ENCODE measurements at regions not wholly inside any gene's neighbourhood (a gene's known extent, or its start where the extent isn't known, plus 50 kb on each side); places are given as distances from the start of the nearest gene placed in this dataset.

GRCh38 chr1:67991546-67991945 is 58.9 kb downstream of the DIRAS3 start:
- H3K27me3 ChIP-seq (ENCODE audit: insufficient read depth, low read length), result no peaks in the 10 kb centered on the region
- no peak overlapping the region for H3K4me2 ChIP-seq (ENCODE audit: low read length)
- no CpG with 5 or more reads among the region's 5 CpGs for WGBS (ENCODE audit: extremely low coverage, insufficient coverage, insufficient read length)
- no peaks in the 10 kb centered on the region for H3K79me1 ChIP-seq (ENCODE audit: low read length)
- H2BK12ac ChIP-seq (ENCODE audit: low read length), result no peak overlapping the region
- H3K79me2 ChIP-seq (ENCODE audit: control insufficient read depth, insufficient read depth, low read length, poor library complexity), result no peaks in the 10 kb centered on the region
- H3K14ac ChIP-seq (ENCODE audit: low read length), result no peak overlapping the region
- no peak overlapping the region for H3K23ac ChIP-seq (ENCODE audit: low read length)
- no peaks in the 10 kb centered on the region for H3K36me3 ChIP-seq (ENCODE audit: control insufficient read depth in 1 of 2, insufficient read depth in 2 of 2, low read length in 2 of 2)
- no peaks in the 10 kb centered on the region for H3K9me3 ChIP-seq (ENCODE audit: insufficient read depth, low read depth, low read length)
- H3K18ac ChIP-seq (ENCODE audit: low read length), result no peak overlapping the region
- H3K9ac ChIP-seq (ENCODE audit: low read length), result no peak overlapping the region
- H3K27ac ChIP-seq (ENCODE audit: low read depth, low read length), result no peak overlapping the region
- H4K91ac ChIP-seq (ENCODE audit: low read depth, low read length), result no peak overlapping the region
- DNase-seq, result peak in 1 of 2 donors; percentile 13
- no peak overlapping the region for H2BK120ac ChIP-seq (ENCODE audit: insufficient read depth, low read length, poor library complexity)
- no peak overlapping the region for H2BK5ac ChIP-seq (ENCODE audit: low read depth, low read length, poor library complexity)
- no peak overlapping the region for H2AFZ ChIP-seq (ENCODE audit: insufficient read depth, low read length, poor library complexity)
- no peak overlapping the region for H3K4me3 ChIP-seq (ENCODE audit: low read depth, low read length)
- H3K4ac ChIP-seq (ENCODE audit: low read depth, low read length), result no peak overlapping the region
- no peak overlapping the region for H2AK5ac ChIP-seq (ENCODE audit: low read length)
- no peak overlapping the region for H4K8ac ChIP-seq (ENCODE audit: low read depth, low read length)
- no peaks in the 10 kb centered on the region for H3K4me1 ChIP-seq (ENCODE audit: control insufficient read depth in 1 of 2, insufficient read depth in 2 of 2, low read length in 2 of 2)
- no peak overlapping the region for H4K12ac ChIP-seq (ENCODE audit: low read depth, low read length)

GRCh38 chr1:67988066-67988465 is 62.4 kb downstream of the DIRAS3 start:
- no peaks in the 10 kb centered on the region for H3K4me1 ChIP-seq (ENCODE audit: control insufficient read depth in 1 of 2, insufficient read depth in 2 of 2, low read length in 2 of 2)
- no peak overlapping the region for H2AFZ ChIP-seq (ENCODE audit: insufficient read depth, low read length, poor library complexity)
- H3K4ac ChIP-seq (ENCODE audit: low read depth, low read length), result no peak overlapping the region
- no peak overlapping the region for H3K27ac ChIP-seq (ENCODE audit: low read depth, low read length)
- H2AK5ac ChIP-seq (ENCODE audit: low read length), result no peak overlapping the region
- no peaks in the 10 kb centered on the region for H3K36me3 ChIP-seq (ENCODE audit: control insufficient read depth in 1 of 2, insufficient read depth in 2 of 2, low read length in 2 of 2)
- no peak overlapping the region for H2BK12ac ChIP-seq (ENCODE audit: low read length)
- H3K4me3 ChIP-seq (ENCODE audit: low read depth, low read length), result no peak overlapping the region
- H4K8ac ChIP-seq (ENCODE audit: low read depth, low read length), result no peak overlapping the region
- no peak overlapping the region for H4K12ac ChIP-seq (ENCODE audit: low read depth, low read length)
- no peak overlapping the region for H3K23ac ChIP-seq (ENCODE audit: low read length)
- H3K79me1 ChIP-seq (ENCODE audit: low read length), result no peaks in the 10 kb centered on the region
- H3K18ac ChIP-seq (ENCODE audit: low read length), result no peak overlapping the region
- H4K91ac ChIP-seq (ENCODE audit: low read depth, low read length), result no peak overlapping the region
- H2BK120ac ChIP-seq (ENCODE audit: insufficient read depth, low read length, poor library complexity), result no peak overlapping the region
- H3K9me3 ChIP-seq (ENCODE audit: insufficient read depth, low read depth, low read length), result no peaks in the 10 kb centered on the region
- H3K79me2 ChIP-seq (ENCODE audit: control insufficient read depth, insufficient read depth, low read length, poor library complexity), result no peaks in the 10 kb centered on the region
- H3K9ac ChIP-seq (ENCODE audit: low read length), result no peak overlapping the region
- no peak overlapping the region for H3K14ac ChIP-seq (ENCODE audit: low read length)
- peak in 1 of 2 donors; percentile 5 for DNase-seq
- H2BK5ac ChIP-seq (ENCODE audit: low read depth, low read length, poor library complexity), result no peak overlapping the region
- H3K27me3 ChIP-seq (ENCODE audit: insufficient read depth, low read length), result no peaks in the 10 kb centered on the region
- no CpG with 5 or more reads among the region's 5 CpGs for WGBS (ENCODE audit: extremely low coverage, insufficient coverage, insufficient read length)
- no peak overlapping the region for H3K4me2 ChIP-seq (ENCODE audit: low read length)

GRCh38 chr1:67987046-67987799 is 63.2 kb downstream of the DIRAS3 start:
- Histone ChIP-seq H2AK5ac (ENCODE audit: low read length) (no peak overlapping the region), H3K36me3 (ENCODE audit: control insufficient read depth in 1 of 2, insufficient read depth in 2 of 2, low read length in 2 of 2) (no peaks in the 10 kb centered on the region), H2BK5ac (ENCODE audit: low read depth, low read length, poor library complexity) (no peak overlapping the region), H3K27ac (ENCODE audit: low read depth, low read length) (no peak overlapping the region), H3K18ac (ENCODE audit: low read length) (no peak overlapping the region), H3K79me1 (ENCODE audit: low read length) (no peaks in the 10 kb centered on the region), H3K4me2 (ENCODE audit: low read length) (no peak overlapping the region), H2BK120ac (ENCODE audit: insufficient read depth, low read length, poor library complexity) (no peak overlapping the region), H3K27me3 (ENCODE audit: insufficient read depth, low read length) (no peaks in the 10 kb centered on the region), H4K91ac (ENCODE audit: low read depth, low read length) (no peak overlapping the region), H4K12ac (ENCODE audit: low read depth, low read length) (no peak overlapping the region), H3K23ac (ENCODE audit: low read length) (no peak overlapping the region), H3K9ac (ENCODE audit: low read length) (no peak overlapping the region), H4K8ac (ENCODE audit: low read depth, low read length) (no peak overlapping the region), H3K4ac (ENCODE audit: low read depth, low read length) (no peak overlapping the region), H3K4me3 (ENCODE audit: low read depth, low read length) (no peak overlapping the region), H3K9me3 (ENCODE audit: insufficient read depth, low read depth, low read length) (no peaks in the 10 kb centered on the region), H2BK12ac (ENCODE audit: low read length) (no peak overlapping the region), H2AFZ (ENCODE audit: insufficient read depth, low read length, poor library complexity) (no peak overlapping the region), H3K79me2 (ENCODE audit: control insufficient read depth, insufficient read depth, low read length, poor library complexity) (no peaks in the 10 kb centered on the region), H3K4me1 (ENCODE audit: control insufficient read depth in 1 of 2, insufficient read depth in 2 of 2, low read length in 2 of 2) (no peaks in the 10 kb centered on the region), H3K14ac (ENCODE audit: low read length) (no peak overlapping the region)
- DNase-seq, result peak; percentile 73 to 96
- WGBS (ENCODE audit: extremely low coverage, insufficient coverage, insufficient read length), result no CpG with 5 or more reads among the region's 13 CpGs

- no peak overlapping the region for H3K23ac ChIP-seq (ENCODE audit: low read length)
- H3K4me3 ChIP-seq (ENCODE audit: low read depth, low read length), result no peak overlapping the region
- H3K27me3 ChIP-seq (ENCODE audit: insufficient read depth, low read length), result no peaks in the 10 kb centered on the region
- no peak overlapping the region for H3K27ac ChIP-seq (ENCODE audit: low read depth, low read length)
- no peaks in the 10 kb centered on the region for H3K79me2 ChIP-seq (ENCODE audit: control insufficient read depth, insufficient read depth, low read length, poor library complexity)
- H3K4me1 ChIP-seq (ENCODE audit: control insufficient read depth in 1 of 2, insufficient read depth in 2 of 2, low read length in 2 of 2), result no peaks in the 10 kb centered on the region
- DNase-seq, result no peak
- no peak overlapping the region for H4K12ac ChIP-seq (ENCODE audit: low read depth, low read length)
- H2AK5ac ChIP-seq (ENCODE audit: low read length), result no peak overlapping the region
- no peak overlapping the region for H4K91ac ChIP-seq (ENCODE audit: low read depth, low read length)
- no peak overlapping the region for H4K8ac ChIP-seq (ENCODE audit: low read depth, low read length)
- H2BK12ac ChIP-seq (ENCODE audit: low read length), result no peak overlapping the region
- H2BK5ac ChIP-seq (ENCODE audit: low read depth, low read length, poor library complexity), result no peak overlapping the region
- H3K4me2 ChIP-seq (ENCODE audit: low read length), result no peak overlapping the region
- H2AFZ ChIP-seq (ENCODE audit: insufficient read depth, low read length, poor library complexity), result no peak overlapping the region
- H2BK120ac ChIP-seq (ENCODE audit: insufficient read depth, low read length, poor library complexity), result no peak overlapping the region
- no CpG with 5 or more reads among the region's 1 CpG for WGBS (ENCODE audit: extremely low coverage, insufficient coverage, insufficient read length)
- no peak overlapping the region for H3K14ac ChIP-seq (ENCODE audit: low read length)
- no peak overlapping the region for H3K9ac ChIP-seq (ENCODE audit: low read length)
- no peaks in the 10 kb centered on the region for H3K9me3 ChIP-seq (ENCODE audit: insufficient read depth, low read depth, low read length)
- no peaks in the 10 kb centered on the region for H3K36me3 ChIP-seq (ENCODE audit: control insufficient read depth in 1 of 2, insufficient read depth in 2 of 2, low read length in 2 of 2)
- no peaks in the 10 kb centered on the region for H3K79me1 ChIP-seq (ENCODE audit: low read length)
- no peak overlapping the region for H3K18ac ChIP-seq (ENCODE audit: low read length)
- no peak overlapping the region for H3K4ac ChIP-seq (ENCODE audit: low read depth, low read length)
Observed at GRCh38 chr1:67983867-67984266, 66.6 kb downstream of the DIRAS3 start.
